ENCODE measurements at regions not wholly inside any gene's neighbourhood (a gene's known extent, or its start where the extent isn't known, plus 50 kb on each side); places are given as distances from the start of the nearest gene placed in this dataset.

- peak; percentile 99 for DNase-seq
Measured at GRCh38 chr7:130912862-130913638, 179.0 kb upstream of the KLF14 start.

GRCh38 chr7:130913639-130914553 is 179.9 kb upstream of the KLF14 start:
- DNase-seq = no peak

GRCh38 chr7:130914554-130915294 is 180.7 kb upstream of the KLF14 start:
- no peak for DNase-seq

GRCh38 chr7:130917669-130918128 is 183.7 kb upstream of the KLF14 start:
- peak; percentile 74 for DNase-seq

- DNase-seq = no peak
Measured at GRCh38 chr7:130918129-130919052, 184.4 kb upstream of the KLF14 start.

- DNase-seq = no peak
Measured at GRCh38 chr7:130919316-130920103, 185.5 kb upstream of the KLF14 start.

GRCh38 chr7:130920122-130920521 is 186.1 kb upstream of the KLF14 start:
- no peak for DNase-seq

GRCh38 chr7:130921391-130922180 is 187.6 kb upstream of the KLF14 start:
- DNase-seq = peak; percentile 81

- no peak for DNase-seq
Measured at GRCh38 chr7:130922206-130923112, 188.5 kb upstream of the KLF14 start.

GRCh38 chr7:130923365-130923764 is 189.4 kb upstream of the KLF14 start:
- no peak for DNase-seq

GRCh38 chr7:130923930-130924329 is 189.9 kb upstream of the KLF14 start:
- DNase-seq = no peak

- no peak for DNase-seq
Measured at GRCh38 chr7:130925136-130925794, 191.3 kb upstream of the KLF14 start.

- no peak for DNase-seq
Measured at GRCh38 chr7:130926001-130926691, 192.1 kb upstream of the KLF14 start.

- no peak for DNase-seq
Measured at GRCh38 chr7:130927062-130927461, 193.1 kb upstream of the KLF14 start.

GRCh38 chr7:130927564-130927963 is 193.6 kb upstream of the KLF14 start:
- no peak for DNase-seq

- DNase-seq = no peak
Measured at GRCh38 chr7:130929896-130930659, 196.1 kb upstream of the KLF14 start.

GRCh38 chr7:130930681-130931080 is 196.7 kb upstream of the KLF14 start:
- no peak for DNase-seq

All from fibroblast of skin of abdomen (primary cell).